ENCODE measurements at regions not wholly inside any gene's neighbourhood (a gene's known extent, or its start where the extent isn't known, plus 50 kb on each side); places are given as distances from the start of the nearest gene placed in this dataset.

DNA sequence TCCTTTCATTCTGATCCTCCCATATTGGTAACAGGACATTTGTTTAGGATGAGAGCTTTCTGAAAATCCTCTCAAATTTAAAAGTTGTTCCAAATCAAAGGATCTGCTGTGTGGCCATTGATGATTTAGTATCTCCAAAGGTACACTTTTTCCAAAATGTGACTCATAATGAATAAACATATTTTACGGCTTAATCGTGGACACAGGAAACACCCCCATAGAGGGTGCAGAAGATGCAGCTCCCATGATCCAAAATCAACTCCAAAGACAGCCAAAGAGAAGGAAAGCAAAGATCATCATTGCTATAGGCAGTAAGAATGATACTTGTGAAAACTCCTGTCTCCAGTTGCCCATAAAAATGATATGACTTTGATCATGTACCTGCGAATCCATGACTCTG is 239.7 kb downstream of the PIK3R1 start:
- H4K20me1 ChIP-seq (replicated peaks; ENCODE audit: control insufficient read depth, insufficient read depth, low read length): no peaks in the 10 kb centered on the region
- no peaks in the 10 kb centered on the region for H3K9me1 ChIP-seq (ENCODE audit: control insufficient read depth, insufficient read depth, low read length)
- no peaks in the 10 kb centered on the region for H3K79me2 ChIP-seq (ENCODE audit: control insufficient read depth, insufficient read depth, low read length)
- no peak overlapping the region for H3K4me2 ChIP-seq (ENCODE audit: insufficient read depth, low read length)
- in situ Hi-C loops (cut with MboI) (no loop called here), intact Hi-C loops (cut with micrococcal nuclease) (no loop called here)
- no peak for TF ChIP-seq RB1 (IDR thresholded peaks at IDR 0.05; ENCODE audit: low read depth)
- TF ChIP-seq, protein P1, sequence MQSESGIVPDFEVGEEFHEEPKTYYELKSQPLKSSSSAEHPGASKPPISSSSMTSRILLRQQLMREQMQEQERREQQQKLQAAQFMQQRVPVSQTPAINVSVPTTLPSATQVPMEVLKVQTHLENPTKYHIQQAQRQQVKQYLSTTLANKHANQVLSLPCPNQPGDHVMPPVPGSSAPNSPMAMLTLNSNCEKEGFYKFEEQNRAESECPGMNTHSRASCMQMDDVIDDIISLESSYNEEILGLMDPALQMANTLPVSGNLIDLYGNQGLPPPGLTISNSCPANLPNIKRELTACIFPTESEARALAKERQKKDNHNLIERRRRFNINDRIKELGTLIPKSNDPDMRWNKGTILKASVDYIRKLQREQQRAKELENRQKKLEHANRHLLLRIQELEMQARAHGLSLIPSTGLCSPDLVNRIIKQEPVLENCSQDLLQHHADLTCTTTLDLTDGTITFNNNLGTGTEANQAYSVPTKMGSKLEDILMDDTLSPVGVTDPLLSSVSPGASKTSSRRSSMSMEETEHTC (IDR thresholded peaks at IDR 0.05): no peak
- TF ChIP-seq, protein P2, sequence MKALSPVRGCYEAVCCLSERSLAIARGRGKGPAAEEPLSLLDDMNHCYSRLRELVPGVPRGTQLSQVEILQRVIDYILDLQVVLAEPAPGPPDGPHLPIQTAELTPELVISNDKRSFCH (CRISPR knock-in tag; IDR thresholded peaks at IDR 0.05): no peak
- TF ChIP-seq, protein P2 (tag; IDR thresholded peaks at IDR 0.05): no peak
- no peaks in the 10 kb centered on the region for H3K36me3 ChIP-seq (ENCODE audit: control insufficient read depth, insufficient read depth, low read length)
- H3K9ac ChIP-seq (ENCODE audit: insufficient read depth in 1 of 2, low read depth in 2 of 2, low read length in 2 of 2): no peak overlapping the region
- no peak for DNase-seq (ENCODE audit: extremely low read depth in 1 of 4, low spot score in 3 of 4)
- no peak overlapping the region for H2AFZ ChIP-seq (ENCODE audit: low read depth, low read length)
- ATAC-seq: no peak
- H3K9me3 ChIP-seq (replicated peaks; ENCODE audit: control insufficient read depth, insufficient read depth, low read depth, low read length): no peaks in the 10 kb centered on the region
- WGBS (ENCODE audit: insufficient coverage, low coverage, missing lambda C conversion rate): 81% methylated on average over 3 of the region's 3 CpGs
- peaks cover 0 to 46% of the 10 kb centered on the region in 2 experiments; a peak in 3 of 5 replicates for H3K4me1 ChIP-seq (replicated peaks in 1 of 2; ENCODE audit: control insufficient read depth in 2 of 2, insufficient read depth in 2 of 2, low read length in 2 of 2)
- H3K4me3 ChIP-seq: no peak overlapping the region
- no TSS peak for BruUV-seq (replicated peaks)
- H3K27me3 ChIP-seq (ENCODE audit: control insufficient read depth in 2 of 2, insufficient read depth in 2 of 2, low read length in 2 of 2): no peaks in the 10 kb centered on the region
- H3K27ac ChIP-seq (ENCODE audit: extremely low read depth, low read depth, low read length): no peak overlapping the region
- CTCF ChIA-PET (ENCODE audit: low intra/inter-chr PET ratio): no interaction called here
- FAIRE-seq: no peak
- POLR2A ChIA-PET: interaction anchor here (1.9 kb wide), 1 partner anchor 21 kb away, joined by 7 read pairs; no protein-coding TSS in a partner anchor

Data from K562 (cell line).